A673 (cell line): ENCODE measurements at regions not wholly inside any gene's neighbourhood (a gene's known extent, or its start where the extent isn't known, plus 50 kb on each side); places are given as distances from the start of the nearest gene placed in this dataset.

Experiments
- EZH2 ChIP-seq: fragments of 200-600 bp; sonication (generic); IDR thresholded peaks from 2 replicates; pipeline ENCODE4 v1.6.1; 2017; ENCODE audit warnings: borderline replicate concordance, low read depth, mild to moderate bottlenecking, mixed read lengths, antibody characterized with exemption, low read length; ENCODE audit not compliant: poor library complexity, severe bottlenecking
- TF ChIP-seq, protein P1 (sequence below): fragments of 300-800, 200-600 bp; sonication (generic); conservative IDR thresholded peaks from 2 replicates; pipeline ENCODE4 v1.5.1; 2017; ENCODE audit warnings: low read depth, mild to moderate bottlenecking, antibody characterized with exemption, low read length, moderate library complexity, mixed read lengths

DNA sequence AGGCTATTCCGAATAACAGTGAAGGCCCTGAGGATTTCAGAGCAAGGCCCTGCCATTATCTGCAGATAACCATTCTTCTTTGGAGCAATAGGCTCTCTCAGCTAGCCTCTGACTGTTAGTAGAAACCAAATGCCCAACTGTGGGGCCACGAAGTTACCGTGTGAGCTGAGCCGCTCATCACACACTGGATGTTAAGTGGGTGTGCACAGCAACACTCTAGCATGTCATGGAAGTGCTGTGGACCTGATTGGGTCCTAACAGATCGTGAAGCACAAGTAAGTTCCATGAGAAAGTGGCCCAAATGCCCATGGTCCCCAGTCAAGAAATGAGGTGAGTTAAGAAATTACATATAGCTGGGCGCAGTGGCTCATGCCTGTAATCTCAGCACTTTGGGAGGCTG is 190.4 kb downstream of the ALG10 start:
- TF ChIP-seq, protein P1, sequence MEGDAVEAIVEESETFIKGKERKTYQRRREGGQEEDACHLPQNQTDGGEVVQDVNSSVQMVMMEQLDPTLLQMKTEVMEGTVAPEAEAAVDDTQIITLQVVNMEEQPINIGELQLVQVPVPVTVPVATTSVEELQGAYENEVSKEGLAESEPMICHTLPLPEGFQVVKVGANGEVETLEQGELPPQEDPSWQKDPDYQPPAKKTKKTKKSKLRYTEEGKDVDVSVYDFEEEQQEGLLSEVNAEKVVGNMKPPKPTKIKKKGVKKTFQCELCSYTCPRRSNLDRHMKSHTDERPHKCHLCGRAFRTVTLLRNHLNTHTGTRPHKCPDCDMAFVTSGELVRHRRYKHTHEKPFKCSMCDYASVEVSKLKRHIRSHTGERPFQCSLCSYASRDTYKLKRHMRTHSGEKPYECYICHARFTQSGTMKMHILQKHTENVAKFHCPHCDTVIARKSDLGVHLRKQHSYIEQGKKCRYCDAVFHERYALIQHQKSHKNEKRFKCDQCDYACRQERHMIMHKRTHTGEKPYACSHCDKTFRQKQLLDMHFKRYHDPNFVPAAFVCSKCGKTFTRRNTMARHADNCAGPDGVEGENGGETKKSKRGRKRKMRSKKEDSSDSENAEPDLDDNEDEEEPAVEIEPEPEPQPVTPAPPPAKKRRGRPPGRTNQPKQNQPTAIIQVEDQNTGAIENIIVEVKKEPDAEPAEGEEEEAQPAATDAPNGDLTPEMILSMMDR: no peak
- no peak for TF ChIP-seq EZH2
